ENCODE measurements at regions not wholly inside any gene's neighbourhood (a gene's known extent, or its start where the extent isn't known, plus 50 kb on each side); places are given as distances from the start of the nearest gene placed in this dataset.

DNA sequence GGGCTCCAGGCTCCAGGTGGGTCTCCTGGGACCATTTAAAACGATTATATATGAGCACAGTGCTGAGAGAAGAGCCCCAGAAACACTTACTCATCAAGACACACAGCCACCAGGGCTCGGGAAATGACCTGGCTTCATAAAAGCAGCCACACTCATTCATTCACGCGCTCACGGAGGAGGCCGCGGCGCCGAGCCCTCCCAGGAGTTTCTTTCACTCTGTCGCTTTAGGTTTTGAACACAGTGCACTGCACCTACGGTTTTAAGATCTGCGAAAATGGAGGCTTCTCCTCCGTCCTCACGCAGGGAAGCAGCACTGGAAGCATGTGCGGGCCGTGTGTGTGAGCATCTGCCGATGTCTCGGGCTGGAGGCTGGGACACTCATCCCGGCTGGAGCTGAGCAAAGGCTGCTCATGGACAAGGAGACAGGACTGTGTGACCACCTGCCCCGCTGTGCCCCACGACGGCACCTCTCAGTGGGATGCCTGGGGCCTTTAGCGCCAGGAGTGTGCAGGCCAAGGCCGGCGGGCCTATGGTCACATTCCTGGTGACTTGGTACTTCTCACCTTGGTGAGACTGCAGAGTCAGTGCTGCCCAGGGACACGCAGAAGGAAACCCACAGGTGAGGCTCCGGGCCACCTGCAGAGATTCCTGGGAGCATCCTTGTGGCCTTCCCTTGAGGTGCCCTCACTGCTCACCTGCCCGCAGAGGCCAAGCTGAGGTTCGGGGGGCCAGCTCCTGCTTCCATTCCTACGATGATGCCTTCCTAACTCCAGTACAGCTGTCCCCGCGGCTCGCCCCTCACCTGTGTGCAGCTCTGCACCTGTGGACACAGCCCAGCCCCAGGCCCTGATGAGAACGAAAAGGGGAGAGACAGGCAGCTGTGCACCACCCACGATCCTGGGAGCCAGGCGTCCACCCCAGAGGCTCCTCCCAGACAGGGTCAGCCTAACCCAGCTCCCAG, 872.0 kb downstream of the BRD1 start:
- TF ChIP-seq, protein P1, sequence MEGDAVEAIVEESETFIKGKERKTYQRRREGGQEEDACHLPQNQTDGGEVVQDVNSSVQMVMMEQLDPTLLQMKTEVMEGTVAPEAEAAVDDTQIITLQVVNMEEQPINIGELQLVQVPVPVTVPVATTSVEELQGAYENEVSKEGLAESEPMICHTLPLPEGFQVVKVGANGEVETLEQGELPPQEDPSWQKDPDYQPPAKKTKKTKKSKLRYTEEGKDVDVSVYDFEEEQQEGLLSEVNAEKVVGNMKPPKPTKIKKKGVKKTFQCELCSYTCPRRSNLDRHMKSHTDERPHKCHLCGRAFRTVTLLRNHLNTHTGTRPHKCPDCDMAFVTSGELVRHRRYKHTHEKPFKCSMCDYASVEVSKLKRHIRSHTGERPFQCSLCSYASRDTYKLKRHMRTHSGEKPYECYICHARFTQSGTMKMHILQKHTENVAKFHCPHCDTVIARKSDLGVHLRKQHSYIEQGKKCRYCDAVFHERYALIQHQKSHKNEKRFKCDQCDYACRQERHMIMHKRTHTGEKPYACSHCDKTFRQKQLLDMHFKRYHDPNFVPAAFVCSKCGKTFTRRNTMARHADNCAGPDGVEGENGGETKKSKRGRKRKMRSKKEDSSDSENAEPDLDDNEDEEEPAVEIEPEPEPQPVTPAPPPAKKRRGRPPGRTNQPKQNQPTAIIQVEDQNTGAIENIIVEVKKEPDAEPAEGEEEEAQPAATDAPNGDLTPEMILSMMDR (IDR thresholded peaks at IDR 0.05): no peak
- TF ChIP-seq POLR2A (IDR thresholded peaks at IDR 0.05) (no peak), POLR2AphosphoS5 (IDR thresholded peaks at IDR 0.05) (no peak)
